Neuron (in vitro differentiated cells): ENCODE measurements at regions not wholly inside any gene's neighbourhood (a gene's known extent, or its start where the extent isn't known, plus 50 kb on each side); places are given as distances from the start of the nearest gene placed in this dataset.

ENCODE experiments used
- H2AFZ ChIP-seq: one replicate; pipeline ENCODE4 v1.6.1; 2013; ENCODE audit warnings: low read depth, mild to moderate bottlenecking, inconsistent platforms, low read length, moderate library complexity
- H3K27me3 ChIP-seq: one replicate; pipeline ENCODE4 v1.6.1; 2013; ENCODE audit warnings: low read length; ENCODE audit not compliant: insufficient read depth
- H3K36me3 ChIP-seq: one replicate; pipeline ENCODE4 v1.6.1; 2013; ENCODE audit warnings: low read length; ENCODE audit not compliant: insufficient read depth
- H3K4me1 ChIP-seq: one replicate; pipeline ENCODE4 v1.6.1; 2013; ENCODE audit warnings: low read length; ENCODE audit not compliant: insufficient read depth
- H3K4me3 ChIP-seq: 2 replicates; pipeline ENCODE4 v1.5.1; 2013; ENCODE audit warnings: mild to moderate bottlenecking, low read length, moderate library complexity
- H3K9me3 ChIP-seq: one replicate; pipeline ENCODE4 v1.6.1; 2013; ENCODE audit warnings: low read length

DNA sequence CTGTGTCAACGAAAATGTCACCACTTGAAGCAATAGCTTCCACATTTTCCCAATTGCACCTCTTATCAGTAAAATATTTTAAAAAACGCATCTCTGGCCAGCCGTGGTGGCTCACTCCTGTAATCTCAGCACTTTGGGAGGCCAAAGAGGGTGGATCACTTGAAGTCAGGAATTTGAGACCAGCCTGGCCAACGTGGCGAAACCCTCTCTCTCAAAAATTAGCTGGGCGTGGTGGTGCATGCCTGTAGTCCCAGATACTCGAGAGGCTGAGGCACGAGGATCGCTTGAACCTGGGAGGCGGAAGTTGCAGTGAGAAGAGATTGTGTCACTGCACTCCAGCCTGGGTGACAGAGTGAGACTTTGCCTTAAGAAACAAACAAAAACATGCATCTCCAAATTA, 210.1 kb upstream of the CHD1 start:
- Histone ChIP-seq H3K36me3 (no peaks in the 10 kb centered on the region), H3K4me3 (no peak overlapping the region), H3K27me3 (no peaks in the 10 kb centered on the region), H2AFZ (no peak overlapping the region), H3K4me1 (no peaks in the 10 kb centered on the region), H3K9me3 (no peaks in the 10 kb centered on the region)

DNA sequence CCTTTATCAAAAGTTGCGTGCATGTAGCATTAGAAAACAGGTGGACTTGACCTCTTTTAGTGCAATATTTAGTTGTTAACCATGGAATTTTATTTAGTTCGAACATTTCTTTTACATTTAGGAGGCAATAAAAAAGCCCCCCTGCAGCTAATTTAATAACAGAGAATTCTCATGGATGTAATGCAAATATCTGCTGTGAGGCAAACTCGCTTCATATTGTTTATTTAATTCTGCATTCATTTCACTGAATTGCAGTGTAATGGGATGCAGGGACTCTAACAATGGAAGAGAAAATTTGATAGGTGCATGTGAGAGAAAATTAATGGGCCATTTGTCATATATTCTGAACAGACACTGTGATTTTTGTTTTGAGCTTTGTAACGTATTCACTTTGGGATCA, 205.1 kb upstream of the CHD1 start:
- Histone ChIP-seq H3K36me3 (no peaks in the 10 kb centered on the region), H3K27me3 (no peaks in the 10 kb centered on the region), H3K4me3 (no peak overlapping the region), H3K4me1 (no peaks in the 10 kb centered on the region), H3K9me3 (no peaks in the 10 kb centered on the region), H2AFZ (no peak overlapping the region)

DNA sequence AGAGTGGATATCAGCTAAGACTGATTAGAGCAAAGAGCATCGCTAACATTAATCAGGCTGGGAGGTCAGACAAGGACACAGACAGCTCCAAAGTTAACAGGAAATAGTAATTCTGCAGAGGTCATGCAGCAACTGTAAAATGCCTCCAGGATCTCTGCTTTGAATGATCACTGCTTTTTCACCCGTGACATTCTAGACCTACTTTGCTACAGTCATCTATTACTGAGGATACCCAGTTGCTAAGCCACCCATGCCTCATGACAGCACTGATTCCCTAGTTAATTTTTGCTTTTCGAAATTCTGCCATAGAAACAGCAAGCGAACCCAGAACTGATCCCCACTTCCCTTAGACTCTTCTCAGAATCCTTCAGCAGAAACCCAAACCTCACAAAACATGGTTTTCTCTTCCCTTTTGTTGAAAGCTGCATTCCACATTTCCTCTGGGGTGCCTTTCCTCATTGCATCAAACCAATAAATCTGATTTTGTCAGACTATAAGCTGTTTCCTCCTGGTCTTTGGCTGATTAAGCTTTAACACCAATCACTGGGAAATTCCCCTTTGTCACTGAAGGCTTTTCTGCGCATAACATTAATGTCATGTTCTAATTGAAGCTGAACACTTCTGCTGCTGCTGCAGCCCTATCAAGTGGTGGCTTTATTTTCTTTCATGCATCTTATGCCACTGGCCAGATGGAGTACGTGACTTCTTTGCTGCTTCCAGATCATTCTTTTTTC, 201.1 kb upstream of the CHD1 start:
- Histone ChIP-seq H3K9me3 (no peaks in the 10 kb centered on the region), H3K27me3 (no peaks in the 10 kb centered on the region), H3K4me3 (no peak overlapping the region), H2AFZ (no peak overlapping the region), H3K4me1 (no peaks in the 10 kb centered on the region), H3K36me3 (no peaks in the 10 kb centered on the region)

DNA sequence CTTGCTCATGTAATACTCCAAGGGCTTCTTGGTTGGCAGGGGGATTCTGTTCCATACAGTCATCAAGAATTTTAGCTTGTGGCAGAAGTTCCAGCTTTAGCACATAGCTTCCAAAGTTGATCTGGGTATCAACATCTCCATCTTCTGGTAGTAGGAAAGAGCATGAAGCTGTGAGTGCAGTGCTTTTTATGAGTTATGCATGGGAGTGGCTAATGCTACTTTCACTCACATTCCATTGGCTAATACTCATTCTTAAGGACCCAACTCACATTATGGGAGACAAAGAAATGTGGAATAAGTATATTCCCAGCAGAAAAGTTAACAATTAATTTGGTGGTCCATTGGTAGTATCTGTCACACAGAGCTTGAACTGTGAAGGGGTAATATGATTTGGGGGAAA, 194.2 kb upstream of the CHD1 start:
- H3K4me3 ChIP-seq: no peak overlapping the region
- no peaks in the 10 kb centered on the region for H3K9me3 ChIP-seq
- no peaks in the 10 kb centered on the region for H3K4me1 ChIP-seq
- no peak overlapping the region for H2AFZ ChIP-seq
- H3K27me3 ChIP-seq: no peaks in the 10 kb centered on the region
- no peaks in the 10 kb centered on the region for H3K36me3 ChIP-seq

DNA sequence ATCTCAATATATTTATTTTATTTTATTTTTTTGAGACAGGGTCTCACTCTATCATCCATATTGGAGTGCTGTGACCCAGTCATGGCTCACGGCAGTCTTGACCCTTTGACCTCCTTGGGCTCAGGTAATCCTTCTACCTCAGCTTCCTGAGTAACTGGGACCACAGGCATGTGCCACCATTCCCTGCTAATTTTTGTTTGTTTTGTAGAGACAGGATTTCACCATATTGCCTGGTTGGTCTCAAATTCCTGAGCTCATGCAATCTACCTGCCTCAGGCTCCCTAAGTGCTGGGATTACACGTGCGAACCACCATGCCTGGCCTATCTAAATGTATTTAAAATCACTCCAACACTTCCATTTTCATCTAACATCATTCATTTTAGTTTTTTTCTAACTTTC, 190.5 kb upstream of the CHD1 start:
- Histone ChIP-seq H3K4me3 (no peak overlapping the region), H3K9me3 (no peaks in the 10 kb centered on the region), H3K4me1 (no peaks in the 10 kb centered on the region), H3K36me3 (no peaks in the 10 kb centered on the region), H3K27me3 (no peaks in the 10 kb centered on the region), H2AFZ (no peak overlapping the region)

DNA sequence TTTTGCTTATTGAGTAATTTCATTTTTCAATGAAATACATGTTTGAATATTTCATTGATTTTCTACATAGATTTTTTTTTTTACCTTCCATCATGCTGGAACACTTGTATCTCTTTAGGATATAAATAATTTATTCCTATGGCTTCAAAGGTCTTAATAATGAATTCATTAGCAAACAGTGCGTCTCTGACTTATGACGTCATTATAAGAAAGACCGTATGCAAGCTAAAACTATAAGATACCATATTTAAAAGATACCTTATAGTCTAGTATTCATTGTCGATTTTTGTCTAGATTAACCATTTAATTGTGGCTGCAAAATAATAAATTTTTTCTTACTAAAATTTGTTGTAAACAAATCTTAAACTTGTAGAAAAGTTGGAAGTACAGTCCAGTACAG, 187.7 kb upstream of the CHD1 start:
- Histone ChIP-seq H3K4me1 (no peaks in the 10 kb centered on the region), H2AFZ (no peak overlapping the region), H3K9me3 (no peaks in the 10 kb centered on the region), H3K4me3 (no peak overlapping the region), H3K36me3 (no peaks in the 10 kb centered on the region), H3K27me3 (no peaks in the 10 kb centered on the region)

DNA sequence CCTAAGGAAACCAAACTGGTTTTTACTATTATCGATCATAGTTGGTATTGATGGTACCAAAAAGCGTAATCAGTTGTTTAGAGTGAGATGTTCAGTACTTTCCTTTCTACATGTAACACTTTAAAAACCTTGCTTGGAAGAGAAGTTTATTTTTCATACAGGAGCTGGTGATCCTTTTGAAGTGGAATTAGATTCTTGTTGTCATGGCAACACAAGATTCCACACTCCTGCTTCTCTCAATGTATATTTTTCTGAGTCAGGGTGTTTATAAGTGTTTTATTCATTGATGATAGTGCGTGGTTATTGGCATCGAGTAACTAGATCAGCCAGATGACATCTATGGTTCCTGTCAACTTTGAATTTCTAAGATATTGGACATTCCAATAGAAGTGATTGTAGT, 181.1 kb upstream of the CHD1 start:
- H3K27me3 ChIP-seq: no peaks in the 10 kb centered on the region
- H3K4me3 ChIP-seq: no peak overlapping the region
- H3K9me3 ChIP-seq: no peaks in the 10 kb centered on the region
- no peak overlapping the region for H2AFZ ChIP-seq
- peaks cover 2% of the 10 kb centered on the region for H3K4me1 ChIP-seq
- no peaks in the 10 kb centered on the region for H3K36me3 ChIP-seq

DNA sequence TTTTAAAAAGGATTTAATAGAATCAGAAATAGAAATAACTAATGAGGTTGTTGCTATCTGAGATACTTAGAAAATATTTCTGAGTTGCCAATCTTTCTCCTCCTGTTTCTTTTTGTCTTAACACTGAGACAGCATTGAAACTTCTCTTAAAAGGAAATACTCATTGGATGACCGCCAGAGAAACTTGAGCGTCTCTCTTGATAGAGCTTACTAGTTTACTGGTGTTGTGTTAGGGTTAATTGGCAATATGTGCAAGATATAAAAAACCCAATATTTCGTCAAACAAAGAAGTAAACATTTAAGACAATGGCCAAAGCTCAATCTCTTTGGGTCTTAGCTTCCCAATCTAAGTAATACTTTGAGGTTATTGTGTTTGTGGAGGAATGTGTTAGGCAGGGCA, 176.4 kb upstream of the CHD1 start:
- H2AFZ ChIP-seq: no peak overlapping the region
- no peaks in the 10 kb centered on the region for H3K27me3 ChIP-seq
- peaks cover 3% of the 10 kb centered on the region for H3K4me1 ChIP-seq
- no peak overlapping the region for H3K4me3 ChIP-seq
- no peaks in the 10 kb centered on the region for H3K36me3 ChIP-seq
- H3K9me3 ChIP-seq: no peaks in the 10 kb centered on the region

DNA sequence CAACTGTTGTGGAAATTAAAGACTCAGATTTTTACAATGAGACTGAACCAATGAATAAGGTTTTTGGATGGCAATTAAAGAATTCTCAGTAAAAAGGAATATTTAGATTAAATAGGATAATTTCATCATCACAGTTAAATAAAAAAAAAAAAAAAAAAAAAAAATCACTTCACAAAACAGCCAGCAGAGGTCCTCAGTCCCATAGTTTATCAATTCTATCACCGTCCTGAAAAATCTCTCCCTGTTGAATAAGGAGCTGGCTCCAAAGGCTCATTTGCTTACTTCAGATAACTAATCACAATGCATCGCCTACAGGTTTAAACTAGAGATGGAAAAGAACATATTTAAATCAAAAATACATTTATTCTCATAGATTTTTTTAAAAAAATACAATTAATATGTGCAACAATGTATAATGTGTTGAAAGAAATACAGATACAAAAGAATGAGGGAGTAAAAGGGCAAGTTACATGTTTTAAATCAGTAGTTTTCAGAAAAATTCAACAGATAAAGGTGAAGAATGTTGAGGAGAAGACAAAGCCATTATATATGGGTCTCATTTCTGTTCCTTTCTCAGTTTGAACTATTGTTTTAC, 175.8 kb upstream of the CHD1 start:
- H3K27me3 ChIP-seq: no peaks in the 10 kb centered on the region
- no peak overlapping the region for H2AFZ ChIP-seq
- H3K9me3 ChIP-seq: no peaks in the 10 kb centered on the region
- H3K4me1 ChIP-seq: peaks cover 3% of the 10 kb centered on the region
- no peaks in the 10 kb centered on the region for H3K36me3 ChIP-seq
- H3K4me3 ChIP-seq: no peak overlapping the region

DNA sequence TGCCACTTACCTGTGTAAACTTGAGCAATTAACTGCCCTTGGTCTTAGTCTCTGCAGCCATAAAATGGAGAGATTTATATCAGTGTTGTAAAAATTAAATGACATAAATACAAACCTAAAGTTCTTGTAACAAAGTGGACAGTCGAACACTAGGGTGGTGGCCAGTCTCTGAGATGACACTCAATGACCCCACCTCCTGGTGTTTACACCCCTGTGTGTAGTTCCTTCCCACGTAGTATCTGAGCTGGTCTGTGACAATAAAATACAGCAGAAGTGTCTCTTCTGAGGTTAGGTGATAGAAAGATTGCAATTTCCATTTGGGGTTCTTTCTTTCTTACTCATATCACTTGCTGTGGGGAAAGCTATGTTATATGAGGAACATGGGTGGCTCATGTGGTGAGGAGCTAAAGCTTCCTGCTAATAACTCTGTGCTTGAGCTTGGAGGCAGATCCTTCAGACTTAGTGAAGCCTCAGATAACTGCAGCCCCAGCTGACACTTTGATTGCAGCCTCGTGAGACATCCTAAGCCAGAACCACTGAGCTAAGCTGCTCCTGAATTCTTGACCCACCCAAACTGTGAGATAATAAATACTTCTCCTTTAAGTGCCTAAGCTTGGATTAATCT, 173.4 kb upstream of the CHD1 start:
- no peaks in the 10 kb centered on the region for H3K36me3 ChIP-seq
- no peaks in the 10 kb centered on the region for H3K9me3 ChIP-seq
- H3K4me3 ChIP-seq: no peak overlapping the region
- H3K27me3 ChIP-seq: no peaks in the 10 kb centered on the region
- no peak overlapping the region for H2AFZ ChIP-seq
- H3K4me1 ChIP-seq: peaks cover 3% of the 10 kb centered on the region

DNA sequence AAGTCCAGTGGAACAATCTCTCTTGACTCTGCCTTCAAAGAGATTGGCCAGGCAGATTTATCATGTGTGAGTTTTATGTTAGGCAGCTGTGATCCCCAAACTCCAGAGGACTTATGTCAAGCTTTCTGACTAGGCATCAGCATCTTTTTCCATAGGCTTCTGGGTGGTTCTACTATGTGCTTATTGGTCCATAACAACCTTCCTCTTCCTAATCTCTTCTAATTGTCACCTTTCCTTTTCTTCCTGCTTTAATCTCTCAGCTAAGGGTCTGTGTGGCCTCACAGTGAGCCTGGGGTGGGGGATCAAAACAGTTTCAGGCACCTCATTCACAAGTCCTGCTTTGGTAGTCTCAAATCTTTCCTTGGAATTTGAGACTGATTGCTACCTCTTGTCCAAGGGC, 170.9 kb upstream of the CHD1 start:
- no peaks in the 10 kb centered on the region for H3K27me3 ChIP-seq
- H3K36me3 ChIP-seq: no peaks in the 10 kb centered on the region
- H2AFZ ChIP-seq: no peak overlapping the region
- H3K4me3 ChIP-seq: no peak overlapping the region
- no peaks in the 10 kb centered on the region for H3K4me1 ChIP-seq
- H3K9me3 ChIP-seq: no peaks in the 10 kb centered on the region

DNA sequence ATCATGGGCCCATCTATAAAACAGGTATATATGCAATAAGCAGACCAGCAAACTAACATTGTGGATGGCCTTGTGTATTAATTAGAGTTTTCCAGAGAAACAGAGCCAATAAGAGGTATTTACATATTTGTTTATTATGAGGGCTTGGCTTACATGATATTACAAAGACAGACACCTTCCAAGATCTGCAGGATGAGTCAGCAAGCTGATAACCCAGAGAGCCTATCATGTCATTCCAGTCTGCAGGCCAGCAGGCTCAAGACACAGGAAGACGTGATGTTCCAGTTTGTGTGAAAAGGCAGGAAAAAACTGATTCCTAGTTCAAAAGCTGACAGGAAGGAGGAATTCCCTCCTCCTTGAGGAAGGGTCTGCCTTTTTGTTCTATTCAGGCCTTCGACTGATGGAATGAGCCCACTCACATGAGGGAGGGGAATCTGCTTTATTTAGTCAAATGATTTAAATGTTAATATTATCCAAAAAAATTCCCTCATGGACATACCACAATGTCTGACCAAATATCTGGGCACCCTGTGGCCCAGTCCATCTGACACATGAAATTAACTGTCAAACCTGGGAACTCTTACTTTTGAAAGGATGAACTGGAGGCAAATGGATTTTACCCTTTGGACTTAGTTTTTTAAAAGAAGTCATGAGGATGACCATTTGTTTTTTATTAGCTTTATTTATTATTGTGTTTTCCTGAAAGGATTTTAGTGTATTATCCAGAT, 161.2 kb upstream of the CHD1 start:
- Histone ChIP-seq H3K9me3 (peaks cover 2% of the 10 kb centered on the region), H2AFZ (no peak overlapping the region), H3K36me3 (no peaks in the 10 kb centered on the region), H3K4me3 (no peak overlapping the region), H3K4me1 (peaks cover 3% of the 10 kb centered on the region), H3K27me3 (no peaks in the 10 kb centered on the region)

DNA sequence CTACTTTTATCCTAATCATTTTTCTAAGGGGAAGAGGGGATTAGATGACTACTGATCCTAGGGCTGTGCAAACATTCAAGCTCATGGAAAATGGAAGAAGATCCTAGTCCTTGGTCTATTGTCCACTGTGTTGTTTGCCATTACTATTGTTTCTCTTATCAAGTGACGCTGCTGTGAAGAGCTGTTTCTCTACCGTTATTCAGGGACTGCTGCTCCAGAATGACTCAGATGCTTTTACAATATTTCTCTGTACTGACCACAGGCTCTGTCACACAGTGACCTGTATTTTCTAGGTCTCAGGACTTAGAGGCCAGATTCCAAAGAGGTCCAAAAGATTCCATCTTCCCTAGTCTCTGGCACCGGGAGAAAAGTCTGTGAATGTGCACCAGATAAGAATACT, 159.5 kb upstream of the CHD1 start:
- H3K4me1 ChIP-seq: peaks cover 5% of the 10 kb centered on the region
- no peaks in the 10 kb centered on the region for H3K27me3 ChIP-seq
- H2AFZ ChIP-seq: no peak overlapping the region
- H3K9me3 ChIP-seq: peaks cover 2% of the 10 kb centered on the region
- no peak overlapping the region for H3K4me3 ChIP-seq
- no peaks in the 10 kb centered on the region for H3K36me3 ChIP-seq
